Testis (tissue), 2 donors: ENCODE measurements at regions not wholly inside any gene's neighbourhood (a gene's known extent, or its start where the extent isn't known, plus 50 kb on each side); places are given as distances from the start of the nearest gene placed in this dataset.

Source experiments
- CTCF ChIP-seq, 3 experiments: fragments of 450-650 bp in 2 of 3; fragments of 200-600 bp in 1 of 3; sonication (generic) in 1 of 3; IDR thresholded peaks; one replicate each; pipeline ENCODE4 v1.5.1; 2016 to 2019; ENCODE audit warnings: antibody characterized with exemption in 3 of 3, mild to moderate bottlenecking in 2 of 3, moderate library complexity in 1 of 3
- POLR2A ChIP-seq: fragments of 450-650 bp; IDR thresholded peaks from one replicate; pipeline ENCODE4 v1.6.1; 2017; ENCODE audit warnings: antibody characterized with exemption, mild to moderate bottlenecking, moderate library complexity

- no peak for TF ChIP-seq CTCF (IDR thresholded peaks at IDR 0.05)
- TF ChIP-seq POLR2A = no peak
These were observed 91.3 kb upstream of the PRKG1 start for GRCh38 chr10:50982989-50983388.
